ENCODE measurements at regions not wholly inside any gene's neighbourhood (a gene's known extent, or its start where the extent isn't known, plus 50 kb on each side); places are given as distances from the start of the nearest gene placed in this dataset.

DNA sequence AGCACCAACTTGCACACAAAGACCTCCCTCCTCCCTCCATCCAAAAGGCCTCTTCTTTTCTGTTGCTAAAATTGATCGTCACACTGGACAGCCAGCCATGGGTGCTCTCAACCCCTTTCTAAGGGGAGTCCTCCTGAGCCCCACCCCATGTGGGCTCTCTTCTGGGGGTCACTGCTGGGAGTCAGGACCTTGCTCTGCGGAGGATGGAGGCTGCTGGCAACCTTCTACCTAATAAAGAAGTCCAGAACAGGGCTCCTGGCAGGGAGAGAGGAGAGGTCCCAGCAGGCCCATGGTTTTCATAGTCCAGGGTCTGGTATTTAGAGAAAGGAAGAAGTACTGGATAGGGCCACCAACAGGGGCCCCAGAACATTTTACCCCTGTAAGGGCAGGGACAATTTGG lies 67.6 kb upstream of the OTOS start:
- TF ChIP-seq, protein P1, sequence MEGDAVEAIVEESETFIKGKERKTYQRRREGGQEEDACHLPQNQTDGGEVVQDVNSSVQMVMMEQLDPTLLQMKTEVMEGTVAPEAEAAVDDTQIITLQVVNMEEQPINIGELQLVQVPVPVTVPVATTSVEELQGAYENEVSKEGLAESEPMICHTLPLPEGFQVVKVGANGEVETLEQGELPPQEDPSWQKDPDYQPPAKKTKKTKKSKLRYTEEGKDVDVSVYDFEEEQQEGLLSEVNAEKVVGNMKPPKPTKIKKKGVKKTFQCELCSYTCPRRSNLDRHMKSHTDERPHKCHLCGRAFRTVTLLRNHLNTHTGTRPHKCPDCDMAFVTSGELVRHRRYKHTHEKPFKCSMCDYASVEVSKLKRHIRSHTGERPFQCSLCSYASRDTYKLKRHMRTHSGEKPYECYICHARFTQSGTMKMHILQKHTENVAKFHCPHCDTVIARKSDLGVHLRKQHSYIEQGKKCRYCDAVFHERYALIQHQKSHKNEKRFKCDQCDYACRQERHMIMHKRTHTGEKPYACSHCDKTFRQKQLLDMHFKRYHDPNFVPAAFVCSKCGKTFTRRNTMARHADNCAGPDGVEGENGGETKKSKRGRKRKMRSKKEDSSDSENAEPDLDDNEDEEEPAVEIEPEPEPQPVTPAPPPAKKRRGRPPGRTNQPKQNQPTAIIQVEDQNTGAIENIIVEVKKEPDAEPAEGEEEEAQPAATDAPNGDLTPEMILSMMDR (IDR thresholded peaks at IDR 0.05; ENCODE audit: control insufficient read depth, insufficient read depth, low read depth, low read length, missing control alignments) = no peak
- H3K4me3 ChIP-seq (ENCODE audit: control insufficient read depth, low read depth, low read length) = no peak overlapping the region
- no peak for DNase-seq (ENCODE audit: low read depth)

DNA sequence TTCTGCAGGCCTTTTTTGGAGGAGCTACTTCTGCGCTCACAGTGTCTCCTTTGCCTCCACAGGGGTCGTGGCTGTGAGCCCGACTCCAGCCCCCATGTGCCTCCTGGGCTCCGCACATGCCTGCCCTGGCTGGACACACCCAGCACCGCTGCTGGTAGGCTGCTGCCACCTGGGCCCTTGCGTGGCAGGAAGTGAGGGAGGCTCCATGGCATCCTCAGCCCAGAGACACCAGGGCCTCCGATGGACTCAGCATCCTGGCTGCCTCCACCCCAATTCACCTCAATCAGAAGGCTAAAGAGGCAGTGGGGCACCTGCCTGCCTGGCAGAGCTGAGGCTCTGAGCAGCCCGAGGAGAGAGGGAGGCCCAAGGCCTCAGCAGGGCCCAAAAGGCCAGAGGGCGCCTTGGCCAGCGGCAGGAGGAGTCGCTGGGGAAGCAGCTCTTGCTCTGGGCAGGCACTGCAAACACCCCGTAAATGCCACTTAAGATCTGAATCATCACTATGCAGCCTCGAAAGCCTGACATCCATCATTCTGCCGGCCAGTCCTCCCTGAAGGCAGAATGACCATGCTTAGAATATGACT lies 68.3 kb upstream of the OTOS start:
- TF ChIP-seq, protein P1 (IDR thresholded peaks at IDR 0.05; ENCODE audit: control insufficient read depth, insufficient read depth, low read depth, low read length, missing control alignments) = no peak
- no peak for DNase-seq (ENCODE audit: low read depth)
- H3K4me3 ChIP-seq (ENCODE audit: control insufficient read depth, low read depth, low read length) = no peak overlapping the region

GRCh38 chr2:240209493-240209892 lies 69.0 kb upstream of the OTOS start:
- no peak overlapping the region for H3K4me3 ChIP-seq (ENCODE audit: control insufficient read depth, low read depth, low read length)
- DNase-seq (ENCODE audit: low read depth) = no peak
- TF ChIP-seq, protein P1 (IDR thresholded peaks at IDR 0.05; ENCODE audit: control insufficient read depth, insufficient read depth, low read depth, low read length, missing control alignments) = no peak

GRCh38 chr2:240210198-240210965 lies 69.9 kb upstream of the OTOS start:
- H3K4me3 ChIP-seq (ENCODE audit: control insufficient read depth, low read depth, low read length) = no peak overlapping the region
- TF ChIP-seq, protein P1 (IDR thresholded peaks at IDR 0.05; ENCODE audit: control insufficient read depth, insufficient read depth, low read depth, low read length, missing control alignments) = no peak

DNA sequence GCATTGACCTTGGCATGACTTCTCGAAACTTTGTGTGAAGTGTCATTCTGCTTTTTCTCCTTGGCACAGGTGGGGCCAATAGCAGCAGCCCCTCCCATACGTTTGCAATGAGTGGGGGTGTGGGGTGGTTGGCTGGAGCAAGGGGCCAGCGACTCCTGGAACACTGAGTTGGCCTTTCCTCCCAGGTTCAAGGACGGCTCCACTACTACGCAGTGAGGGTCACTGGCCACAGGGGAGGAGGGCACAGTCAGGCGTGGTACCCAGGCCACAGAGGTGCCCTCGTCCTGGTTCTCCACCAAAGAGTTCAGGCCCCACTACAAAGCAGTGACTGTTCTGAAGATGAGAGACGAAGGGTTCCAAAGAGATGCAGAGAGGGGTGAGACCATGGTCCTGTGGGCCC lies 70.6 kb upstream of the OTOS start:
- no peak for DNase-seq (ENCODE audit: low read depth)
- H3K4me3 ChIP-seq (ENCODE audit: control insufficient read depth, low read depth, low read length) = no peak overlapping the region
- TF ChIP-seq, protein P1 (IDR thresholded peaks at IDR 0.05; ENCODE audit: control insufficient read depth, insufficient read depth, low read depth, low read length, missing control alignments) = no peak

More at GRCh38 chr2:240210198-240210965, 69.9 kb upstream of the OTOS start:
- no peak for DNase-seq (ENCODE audit: low read depth)

GRCh38 chr2:240211598-240212424 lies 71.4 kb upstream of the OTOS start:
- DNase-seq (ENCODE audit: low read depth) = no peak
- TF ChIP-seq, protein P1 (IDR thresholded peaks at IDR 0.05; ENCODE audit: control insufficient read depth, insufficient read depth, low read depth, low read length, missing control alignments) = no peak
- H3K4me3 ChIP-seq (ENCODE audit: control insufficient read depth, low read depth, low read length) = no peak overlapping the region

All from AG09309 (cell line).